Neural cell (in vitro differentiated cells): ENCODE measurements at regions not wholly inside any gene's neighbourhood (a gene's known extent, or its start where the extent isn't known, plus 50 kb on each side); places are given as distances from the start of the nearest gene placed in this dataset.

Source experiments
- H2AFZ ChIP-seq: fragments of 200-600, 300-800 bp; sonication (generic), shearing (Covaris generic); 2 replicates; pipeline ENCODE4 v1.6.0; 2014; ENCODE audit warnings: low read depth, mild to moderate bottlenecking, antibody characterized with exemption, low read length, moderate library complexity
- H3F3A ChIP-seq: fragments of 200-600 bp; shearing (Covaris generic); 2 replicates; pipeline ENCODE4 v1.6.1; 2016; ENCODE audit warnings: mild to moderate bottlenecking, moderate library complexity, mixed read lengths, antibody characterized with exemption, low read length; ENCODE audit not compliant: insufficient read depth, poor library complexity, severe bottlenecking
- H3K27ac ChIP-seq: fragments of 200-600, 300-800 bp; sonication (generic), shearing (Covaris generic); 2 replicates; pipeline ENCODE4 v1.5.1; 2014; ENCODE audit warnings: mild to moderate bottlenecking, low read length, moderate library complexity
- H3K27me3 ChIP-seq: fragments of 300-800, 200-600 bp; sonication (generic), shearing (Covaris generic); 2 replicates; pipeline ENCODE4 v1.6.0; 2014; ENCODE audit warnings: mild to moderate bottlenecking, low read depth, low read length, moderate library complexity; ENCODE audit not compliant: insufficient read depth
- H3K36me3 ChIP-seq: fragments of 300-800, 200-600 bp; sonication (generic), shearing (Covaris generic); 2 replicates; pipeline ENCODE4 v1.5.1; 2014; ENCODE audit warnings: mild to moderate bottlenecking, antibody characterized with exemption, low read length, moderate library complexity; ENCODE audit not compliant: insufficient read depth
- H3K4me2 ChIP-seq: fragments of 300-800, 200-600 bp; sonication (generic), shearing (Covaris generic); 2 replicates; pipeline ENCODE4 v1.6.0; 2014; ENCODE audit warnings: mild to moderate bottlenecking, low read length
- H3K4me3 ChIP-seq: fragments of 300-800, 200-600 bp; sonication (generic), shearing (Covaris generic); 2 replicates; pipeline ENCODE4 v1.5.1; 2014; ENCODE audit warnings: mild to moderate bottlenecking, low read length, moderate library complexity
- H3K79me2 ChIP-seq: fragments of 200-600 bp; shearing (Covaris generic); replicated peaks from 2 replicates; pipeline ENCODE4 v1.6.0; 2014; ENCODE audit warnings: mild to moderate bottlenecking, low read length, moderate library complexity; ENCODE audit not compliant: insufficient read depth
- H3K9ac ChIP-seq: fragments of 300-800, 200-600 bp; sonication (generic), shearing (Covaris generic); 2 replicates; pipeline ENCODE4 v1.6.1; 2016; ENCODE audit warnings: mild to moderate bottlenecking, low read length, mixed read lengths
- H3K9me2 ChIP-seq: fragments of 200-600 bp; shearing (Covaris generic); 2 replicates; pipeline ENCODE4 v1.6.1; 2016; ENCODE audit warnings: mild to moderate bottlenecking, low read length, mixed read lengths; ENCODE audit not compliant: insufficient read depth
- H3K9me3 ChIP-seq: fragments of 200-600, 300-800 bp; sonication (generic), shearing (Covaris generic); 2 replicates; pipeline ENCODE4 v1.6.1; 2016; ENCODE audit warnings: mild to moderate bottlenecking, mixed run types, low read length, moderate library complexity, mixed read lengths
- H4K20me1 ChIP-seq: fragments of 200-600 bp; shearing (Covaris generic); 2 replicates; pipeline ENCODE4 v1.6.1; 2016; ENCODE audit warnings: mild to moderate bottlenecking, mixed run types; ENCODE audit not compliant: insufficient read depth
- EP300 ChIP-seq: fragments of 450-650 bp; conservative IDR thresholded peaks from 2 replicates; pipeline ENCODE4 v1.6.1; 2014; ENCODE audit warnings: antibody characterized with exemption, mild to moderate bottlenecking, moderate library complexity; ENCODE audit not compliant: poor library complexity, severe bottlenecking
- EZH2 ChIP-seq: fragments of 200-600, 300-800 bp; shearing (Covaris generic), sonication (generic); IDR thresholded peaks from 2 replicates; pipeline ENCODE4 v1.6.1; 2014; ENCODE audit warnings: antibody characterized with exemption, low read length, borderline replicate concordance, mild to moderate bottlenecking; ENCODE audit not compliant: insufficient read depth, poor library complexity, severe bottlenecking
- MXI1 ChIP-seq: fragments of 450-650 bp; conservative IDR thresholded peaks from 2 replicates; pipeline ENCODE4 v1.6.1; 2014; ENCODE audit warnings: antibody characterized with exemption, mild to moderate bottlenecking; ENCODE audit not compliant: poor library complexity, severe bottlenecking
- POLR2AphosphoS5 ChIP-seq: IDR thresholded peaks from 2 replicates; pipeline ENCODE4 v1.6.1; 2012
- RAD21 ChIP-seq: fragments of 450-650 bp; conservative IDR thresholded peaks from 2 replicates; pipeline ENCODE4 v1.6.1; 2014; ENCODE audit warnings: antibody characterized with exemption, mild to moderate bottlenecking, moderate library complexity
- SMC3 ChIP-seq: fragments of 450-650 bp; conservative IDR thresholded peaks from 2 replicates; pipeline ENCODE4 v1.6.1; 2014; ENCODE audit warnings: antibody characterized with exemption, mild to moderate bottlenecking, moderate library complexity; ENCODE audit not compliant: poor library complexity
- TAF1 ChIP-seq: IDR thresholded peaks from 2 replicates; pipeline ENCODE4 v1.6.1; 2012; ENCODE audit warnings: low read depth
- TF ChIP-seq, protein P1 (sequence below): IDR thresholded peaks from 2 replicates; pipeline ENCODE4 v1.6.1; 2012; ENCODE audit warnings: borderline replicate concordance
- TF ChIP-seq, protein P2 (sequence below): fragments of 450-650 bp; IDR thresholded peaks from 2 replicates; pipeline ENCODE4 v1.5.1; 2014; ENCODE audit warnings: antibody characterized with exemption, mild to moderate bottlenecking, moderate library complexity; ENCODE audit not compliant: poor library complexity, severe bottlenecking

DNA sequence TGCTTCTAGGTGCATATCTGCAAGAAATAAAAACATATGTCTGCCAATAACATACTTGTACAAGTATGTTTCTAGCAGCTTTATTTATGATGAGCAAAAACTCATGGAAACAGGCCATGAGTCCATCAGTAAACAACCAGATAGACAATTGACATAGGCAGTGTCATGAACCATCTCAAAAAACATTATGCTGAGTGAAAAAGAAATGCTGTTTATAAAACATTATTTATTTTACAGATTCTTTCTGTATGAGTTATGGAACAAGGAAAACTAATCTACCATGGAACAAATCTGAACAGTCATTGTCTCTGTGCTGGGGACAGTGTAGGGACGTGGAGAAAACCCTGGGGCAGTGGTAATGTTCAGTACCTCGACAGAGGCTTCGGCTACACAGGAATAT lies 283.9 kb downstream of the UQCRFS1 start:
- Histone ChIP-seq H3K9me2 (no peaks in the 10 kb centered on the region), H3K27me3 (no peaks in the 10 kb centered on the region)

DNA sequence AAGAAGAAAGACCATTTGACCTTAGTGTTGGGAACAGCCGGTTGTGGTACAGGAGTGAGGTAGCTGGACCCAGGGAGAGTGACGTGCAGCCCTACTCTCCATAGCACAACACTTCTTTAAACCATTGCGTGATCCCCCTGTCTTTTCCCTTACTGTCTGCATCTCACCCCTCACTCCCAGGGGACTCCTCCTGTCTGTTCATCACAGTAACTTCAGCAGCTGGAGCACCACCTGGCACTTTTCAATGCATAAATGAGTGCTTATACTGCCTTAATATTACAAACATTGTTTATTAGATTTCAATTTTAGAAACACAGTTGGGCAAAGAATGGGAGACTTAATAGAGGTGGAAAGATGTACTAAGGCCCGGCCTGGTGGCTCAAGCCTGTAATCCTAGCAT lies 285.5 kb downstream of the UQCRFS1 start:
- TF ChIP-seq, protein P1, sequence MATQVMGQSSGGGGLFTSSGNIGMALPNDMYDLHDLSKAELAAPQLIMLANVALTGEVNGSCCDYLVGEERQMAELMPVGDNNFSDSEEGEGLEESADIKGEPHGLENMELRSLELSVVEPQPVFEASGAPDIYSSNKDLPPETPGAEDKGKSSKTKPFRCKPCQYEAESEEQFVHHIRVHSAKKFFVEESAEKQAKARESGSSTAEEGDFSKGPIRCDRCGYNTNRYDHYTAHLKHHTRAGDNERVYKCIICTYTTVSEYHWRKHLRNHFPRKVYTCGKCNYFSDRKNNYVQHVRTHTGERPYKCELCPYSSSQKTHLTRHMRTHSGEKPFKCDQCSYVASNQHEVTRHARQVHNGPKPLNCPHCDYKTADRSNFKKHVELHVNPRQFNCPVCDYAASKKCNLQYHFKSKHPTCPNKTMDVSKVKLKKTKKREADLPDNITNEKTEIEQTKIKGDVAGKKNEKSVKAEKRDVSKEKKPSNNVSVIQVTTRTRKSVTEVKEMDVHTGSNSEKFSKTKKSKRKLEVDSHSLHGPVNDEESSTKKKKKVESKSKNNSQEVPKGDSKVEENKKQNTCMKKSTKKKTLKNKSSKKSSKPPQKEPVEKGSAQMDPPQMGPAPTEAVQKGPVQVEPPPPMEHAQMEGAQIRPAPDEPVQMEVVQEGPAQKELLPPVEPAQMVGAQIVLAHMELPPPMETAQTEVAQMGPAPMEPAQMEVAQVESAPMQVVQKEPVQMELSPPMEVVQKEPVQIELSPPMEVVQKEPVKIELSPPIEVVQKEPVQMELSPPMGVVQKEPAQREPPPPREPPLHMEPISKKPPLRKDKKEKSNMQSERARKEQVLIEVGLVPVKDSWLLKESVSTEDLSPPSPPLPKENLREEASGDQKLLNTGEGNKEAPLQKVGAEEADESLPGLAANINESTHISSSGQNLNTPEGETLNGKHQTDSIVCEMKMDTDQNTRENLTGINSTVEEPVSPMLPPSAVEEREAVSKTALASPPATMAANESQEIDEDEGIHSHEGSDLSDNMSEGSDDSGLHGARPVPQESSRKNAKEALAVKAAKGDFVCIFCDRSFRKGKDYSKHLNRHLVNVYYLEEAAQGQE: no peak
- TF ChIP-seq, protein P2, sequence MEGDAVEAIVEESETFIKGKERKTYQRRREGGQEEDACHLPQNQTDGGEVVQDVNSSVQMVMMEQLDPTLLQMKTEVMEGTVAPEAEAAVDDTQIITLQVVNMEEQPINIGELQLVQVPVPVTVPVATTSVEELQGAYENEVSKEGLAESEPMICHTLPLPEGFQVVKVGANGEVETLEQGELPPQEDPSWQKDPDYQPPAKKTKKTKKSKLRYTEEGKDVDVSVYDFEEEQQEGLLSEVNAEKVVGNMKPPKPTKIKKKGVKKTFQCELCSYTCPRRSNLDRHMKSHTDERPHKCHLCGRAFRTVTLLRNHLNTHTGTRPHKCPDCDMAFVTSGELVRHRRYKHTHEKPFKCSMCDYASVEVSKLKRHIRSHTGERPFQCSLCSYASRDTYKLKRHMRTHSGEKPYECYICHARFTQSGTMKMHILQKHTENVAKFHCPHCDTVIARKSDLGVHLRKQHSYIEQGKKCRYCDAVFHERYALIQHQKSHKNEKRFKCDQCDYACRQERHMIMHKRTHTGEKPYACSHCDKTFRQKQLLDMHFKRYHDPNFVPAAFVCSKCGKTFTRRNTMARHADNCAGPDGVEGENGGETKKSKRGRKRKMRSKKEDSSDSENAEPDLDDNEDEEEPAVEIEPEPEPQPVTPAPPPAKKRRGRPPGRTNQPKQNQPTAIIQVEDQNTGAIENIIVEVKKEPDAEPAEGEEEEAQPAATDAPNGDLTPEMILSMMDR: no peak
- no peak for TF ChIP-seq SMC3
- no peak for TF ChIP-seq TAF1
- TF ChIP-seq EP300: no peak
- TF ChIP-seq RAD21: no peak
- TF ChIP-seq POLR2AphosphoS5: no peak
- TF ChIP-seq MXI1: no peak
- no peak for TF ChIP-seq EZH2
- H3K9me2 ChIP-seq: no peaks in the 10 kb centered on the region
- no peak overlapping the region for H3K4me3 ChIP-seq
- no peaks in the 10 kb centered on the region for H3K9me3 ChIP-seq
- H3K4me2 ChIP-seq: no peak overlapping the region
- H3K79me2 ChIP-seq: no peaks in the 10 kb centered on the region
- no peak overlapping the region for H3K9ac ChIP-seq
- H4K20me1 ChIP-seq: no peaks in the 10 kb centered on the region
- no peaks in the 10 kb centered on the region for H3K36me3 ChIP-seq
- H3K27ac ChIP-seq: no peak overlapping the region
- H2AFZ ChIP-seq: no peak overlapping the region
- no peaks in the 10 kb centered on the region for H3K27me3 ChIP-seq
- no peaks in the 10 kb centered on the region for H3F3A ChIP-seq

More for the DNA sequence above, 283.9 kb downstream of the UQCRFS1 start:
- Histone ChIP-seq H3K9me3 (no peaks in the 10 kb centered on the region), H3K4me3 (no peak overlapping the region), H3K27ac (no peak overlapping the region), H3F3A (no peaks in the 10 kb centered on the region), H3K36me3 (no peaks in the 10 kb centered on the region), H3K9ac (no peak overlapping the region), H2AFZ (no peak overlapping the region), H3K4me2 (no peak overlapping the region), H4K20me1 (no peaks in the 10 kb centered on the region), H3K79me2 (no peaks in the 10 kb centered on the region)
- TF ChIP-seq POLR2AphosphoS5 (no peak), EP300 (no peak), MXI1 (no peak), TAF1 (no peak), RAD21 (no peak), EZH2 (no peak), SMC3 (no peak)
- TF ChIP-seq, protein P1: no peak
- TF ChIP-seq, protein P2: no peak
